Astrocyte of the spinal cord (primary cell): ENCODE measurements at regions not wholly inside any gene's neighbourhood (a gene's known extent, or its start where the extent isn't known, plus 50 kb on each side); places are given as distances from the start of the nearest gene placed in this dataset.

Source experiments
- DNase-seq: peaks from one replicate; pipeline ENCODE4 v3.0.0; 2011; ENCODE audit warnings: low read depth, low spot score
- H3K4me3 ChIP-seq: 2 replicates; pipeline ENCODE4 v1.5.1; 2011; ENCODE audit warnings: low read depth, mild to moderate bottlenecking, low read length, moderate library complexity
- CTCF ChIP-seq: IDR thresholded peaks from 2 replicates; pipeline ENCODE4 v1.5.1; 2012; ENCODE audit warnings: low read depth, mild to moderate bottlenecking, low read length, inconsistent platforms
- in situ Hi-C: cut with HindIII; loops from 2 replicates; pipeline ENCODE4 v1.10.0; 2017; ENCODE audit warnings: low sequenced_read_pairs

DNA sequence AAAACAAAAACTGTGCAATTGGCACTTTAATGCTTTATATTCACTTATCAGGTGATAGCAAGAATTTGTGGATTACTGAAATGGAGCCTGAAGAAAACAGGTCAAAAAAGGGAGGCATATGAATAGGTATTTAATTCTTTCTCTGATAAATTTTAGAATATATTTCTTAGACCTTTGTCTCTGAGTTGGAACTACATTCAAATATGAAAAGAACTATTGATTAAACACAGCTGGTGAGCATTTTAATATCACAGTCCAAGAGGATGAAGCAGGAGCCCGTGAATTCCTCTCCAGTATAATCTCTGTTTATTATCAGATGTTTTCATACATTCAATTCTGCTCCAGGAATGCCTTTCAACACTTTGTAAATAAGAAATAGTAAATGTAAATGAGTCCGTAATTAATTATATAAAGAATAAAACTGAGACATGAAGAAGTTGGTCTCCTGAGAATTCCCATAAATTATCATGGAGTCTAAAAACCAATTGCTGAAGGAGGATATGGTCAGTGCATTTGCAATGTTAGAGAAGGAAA lies 86.3 kb upstream of the ARHGEF26 start:
- H3K4me3 ChIP-seq, result no peak overlapping the region
- in situ Hi-C loops, result no loop called here
- no peak for TF ChIP-seq CTCF
- no peak for DNase-seq

- TF ChIP-seq CTCF, result peak; percentile 34
- in situ Hi-C loops, result no loop called here
- DNase-seq, result no peak
- H3K4me3 ChIP-seq, result no peak overlapping the region
Observed at GRCh38 chr3:154040283-154040682, 80.9 kb upstream of the ARHGEF26 start.

- DNase-seq, result no peak
- no peak overlapping the region for H3K4me3 ChIP-seq
- TF ChIP-seq CTCF, result no peak
- in situ Hi-C loops, result no loop called here
Observed at GRCh38 chr3:154044671-154045070, 76.5 kb upstream of the ARHGEF26 start.

DNA sequence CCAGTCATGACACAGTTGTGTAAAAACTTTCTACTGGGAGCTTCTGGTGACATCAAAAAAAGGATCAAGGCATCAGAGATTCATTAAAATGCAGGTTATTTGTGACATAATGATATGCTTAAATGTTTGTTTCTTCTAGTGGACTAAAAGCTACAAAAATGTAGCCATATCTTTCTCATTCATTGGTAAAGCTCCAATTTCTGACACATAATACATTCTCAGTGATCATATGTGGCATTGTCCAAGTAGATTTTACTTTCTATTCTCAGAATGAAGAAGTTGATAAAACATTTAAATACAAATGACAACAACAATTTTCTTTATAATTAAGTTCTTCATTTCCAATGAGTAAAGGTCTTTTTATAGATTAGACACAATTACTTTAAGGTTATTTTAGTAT lies 71.0 kb upstream of the ARHGEF26 start:
- no peak for DNase-seq
- H3K4me3 ChIP-seq, result no peak overlapping the region
- no peak for TF ChIP-seq CTCF
- in situ Hi-C loops, result no loop called here

GRCh38 chr3:154050766-154051165 lies 70.4 kb upstream of the ARHGEF26 start:
- no peak overlapping the region for H3K4me3 ChIP-seq
- peak; percentile 14 for DNase-seq
- TF ChIP-seq CTCF, result no peak
- in situ Hi-C loops, result no loop called here

DNA sequence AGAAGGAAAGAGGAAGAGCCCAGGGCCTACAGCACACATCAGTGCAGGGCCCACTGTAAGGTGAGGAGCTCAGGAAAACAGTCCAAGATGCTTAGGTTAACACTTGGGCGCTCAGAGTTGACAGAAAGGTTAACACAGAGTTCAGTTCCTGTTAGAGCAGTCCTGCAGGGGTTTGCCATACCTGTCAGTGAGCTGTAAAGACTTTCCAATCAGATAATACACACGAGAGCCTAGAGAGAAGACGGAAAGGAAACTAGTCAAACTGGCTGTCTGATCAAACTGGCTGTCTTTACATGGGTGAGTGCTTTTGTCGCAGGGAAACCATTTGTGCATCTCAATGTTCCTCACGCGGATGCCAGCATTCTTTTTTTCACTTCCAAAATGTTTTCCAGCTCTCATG lies 61.4 kb upstream of the ARHGEF26 start:
- no peak for TF ChIP-seq CTCF
- no peak for DNase-seq

More for the DNA sequence above, 61.4 kb upstream of the ARHGEF26 start:
- in situ Hi-C loops, result no loop called here
- H3K4me3 ChIP-seq, result no peak overlapping the region
